ENCODE measurements at regions not wholly inside any gene's neighbourhood (a gene's known extent, or its start where the extent isn't known, plus 50 kb on each side); places are given as distances from the start of the nearest gene placed in this dataset.

DNA sequence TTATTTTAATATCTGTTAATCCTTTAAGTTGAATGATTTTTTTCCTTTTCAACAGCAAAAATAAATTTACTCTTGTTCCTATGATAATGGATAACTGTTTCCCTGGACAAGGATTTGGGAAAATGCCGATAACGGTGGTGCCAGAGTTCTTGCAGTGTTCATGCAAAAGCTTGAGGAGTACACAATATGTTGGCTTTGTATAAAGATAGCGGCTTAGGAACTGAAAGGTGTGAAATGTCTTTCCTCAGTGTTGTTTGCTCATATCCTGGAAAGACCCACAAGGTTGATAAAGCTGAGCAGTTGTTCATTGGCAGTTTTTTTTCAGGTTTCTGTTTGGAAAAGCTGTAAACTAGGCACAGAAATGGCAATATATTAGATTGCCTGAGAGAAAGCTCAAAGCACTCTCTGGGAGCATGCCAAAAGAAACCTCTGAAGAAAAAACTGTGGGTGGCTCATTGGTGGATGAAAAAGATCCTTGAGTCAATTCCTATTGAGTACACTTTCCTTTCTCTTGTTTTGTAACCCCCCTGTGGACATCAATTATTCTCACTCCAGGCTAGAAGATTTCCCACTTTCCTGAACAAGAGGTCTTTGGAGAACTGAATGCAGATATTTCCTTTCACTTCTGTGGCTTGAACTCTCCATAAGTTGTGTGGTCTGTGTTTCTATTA lies 117.2 kb upstream of the RGMB start:
- intact Hi-C loops (cut with micrococcal nuclease) = no loop called here
- DNase-seq = no peak

DNA sequence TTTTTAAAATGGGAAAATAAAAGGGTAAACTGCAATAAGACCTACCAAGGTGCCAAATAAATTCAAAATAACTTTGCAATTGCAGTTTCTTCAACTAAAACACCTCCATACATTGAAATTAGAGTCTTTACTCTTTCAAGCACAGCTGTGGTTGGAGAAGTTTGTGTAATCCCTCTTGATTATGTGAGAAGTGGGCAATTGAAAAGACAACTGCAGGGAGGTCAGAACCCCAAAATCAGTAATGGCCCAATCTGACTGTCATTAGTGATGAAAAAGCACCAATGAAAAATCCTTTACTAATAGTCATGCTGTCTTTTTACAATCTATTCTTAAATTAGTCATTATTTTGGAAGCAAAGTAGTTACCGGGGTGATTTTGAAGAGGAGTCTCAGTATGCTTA lies 116.7 kb upstream of the RGMB start:
- H3K79me2 ChIP-seq (ENCODE audit: insufficient read depth, low read length) = no peaks in the 10 kb centered on the region
- no peaks in the 10 kb centered on the region for H3K4me1 ChIP-seq (ENCODE audit: control insufficient read depth in 1 of 2, insufficient read depth in 2 of 2, low read length in 2 of 2)
- H3K4me3 ChIP-seq (replicated peaks in 1 of 3; ENCODE audit: low read depth in 2 of 3, low read length in 3 of 3) = no peak overlapping the region
- H2AFZ ChIP-seq (ENCODE audit: insufficient read depth, low read depth, low read length, poor library complexity, severe bottlenecking) = no peak overlapping the region
- TF ChIP-seq CTCF (IDR thresholded peaks at IDR 0.05) = no peak
- H3K27me3 Mint-ChIP-seq (ENCODE audit: low read depth in 3 of 3) = no peaks in the 10 kb centered on the region
- H3K4me3 Mint-ChIP-seq = no peak overlapping the region
- no peak overlapping the region for H3K27ac ChIP-seq (ENCODE audit: low read depth in 1 of 2, low read length in 2 of 2)
- H4K20me1 ChIP-seq (ENCODE audit: insufficient read depth, low read length) = no peaks in the 10 kb centered on the region
- peaks cover 0 to 9% (median 3%) of the 10 kb centered on the region in 7 donors for H3K9me3 Mint-ChIP-seq
- no peak overlapping the region for H3K4me2 ChIP-seq (replicated peaks; ENCODE audit: extremely low read depth, low read length, poor library complexity, severe bottlenecking)
- no CpG with 5 or more reads among the region's 1 CpG for WGBS (ENCODE audit: insufficient coverage)
- H3K27me3 ChIP-seq (ENCODE audit: control insufficient read depth in 2 of 2, insufficient read depth in 2 of 2, low read length in 2 of 2) = no peaks in the 10 kb centered on the region
- intact Hi-C loops (cut with micrococcal nuclease) = no loop called here
- H3K9me3 ChIP-seq (replicated peaks in 1 of 2; ENCODE audit: control insufficient read depth in 1 of 2, insufficient read depth in 1 of 2, low read length in 2 of 2) = peaks cover 7 to 8% of the 10 kb centered on the region in 2 donors
- H3K36me3 ChIP-seq (replicated peaks in 1 of 2; ENCODE audit: control insufficient read depth in 1 of 2, insufficient read depth in 2 of 2, low read length in 2 of 2) = no peaks in the 10 kb centered on the region
- DNase-seq = no peak
- H3K9ac ChIP-seq (ENCODE audit: insufficient read depth, low read length, poor library complexity, severe bottlenecking) = no peak overlapping the region
- no peaks in the 10 kb centered on the region for H3K36me3 Mint-ChIP-seq
- no peaks in the 10 kb centered on the region for H3K4me1 Mint-ChIP-seq
- H3K27ac Mint-ChIP-seq = no peak overlapping the region

More for the DNA sequence above, 117.2 kb upstream of the RGMB start:
- Mint-ChIP-seq H3K27me3 (ENCODE audit: low read depth in 3 of 3) (no peaks in the 10 kb centered on the region), H3K9me3 (peaks cover 0 to 5% (median 1%) of the 10 kb centered on the region in 7 donors), H3K4me1 (no peaks in the 10 kb centered on the region), H3K4me3 (no peak overlapping the region), H3K27ac (no peak overlapping the region), H3K36me3 (no peaks in the 10 kb centered on the region)
- H3K4me1 ChIP-seq (ENCODE audit: control insufficient read depth in 1 of 2, insufficient read depth in 2 of 2, low read length in 2 of 2) = no peaks in the 10 kb centered on the region
- H3K27ac ChIP-seq (ENCODE audit: low read depth in 1 of 2, low read length in 2 of 2) = no peak overlapping the region
- no peak for TF ChIP-seq CTCF (IDR thresholded peaks at IDR 0.05)
- no peaks in the 10 kb centered on the region for H4K20me1 ChIP-seq (ENCODE audit: insufficient read depth, low read length)
- no peak overlapping the region for H3K4me2 ChIP-seq (replicated peaks; ENCODE audit: extremely low read depth, low read length, poor library complexity, severe bottlenecking)
- H3K36me3 ChIP-seq (replicated peaks in 1 of 2; ENCODE audit: control insufficient read depth in 1 of 2, insufficient read depth in 2 of 2, low read length in 2 of 2) = no peaks in the 10 kb centered on the region
- H2AFZ ChIP-seq (ENCODE audit: insufficient read depth, low read depth, low read length, poor library complexity, severe bottlenecking) = no peak overlapping the region
- peaks cover 1 to 2% of the 10 kb centered on the region in 2 donors for H3K9me3 ChIP-seq (replicated peaks in 1 of 2; ENCODE audit: control insufficient read depth in 1 of 2, insufficient read depth in 1 of 2, low read length in 2 of 2)
- H3K4me3 ChIP-seq (replicated peaks in 1 of 3; ENCODE audit: low read depth in 2 of 3, low read length in 3 of 3) = no peak overlapping the region
- 100% methylated on average over 2 of the region's 3 CpGs for WGBS (ENCODE audit: insufficient coverage)
- no peaks in the 10 kb centered on the region for H3K27me3 ChIP-seq (ENCODE audit: control insufficient read depth in 2 of 2, insufficient read depth in 2 of 2, low read length in 2 of 2)
- no peak overlapping the region for H3K9ac ChIP-seq (ENCODE audit: insufficient read depth, low read length, poor library complexity, severe bottlenecking)
- no peaks in the 10 kb centered on the region for H3K79me2 ChIP-seq (ENCODE audit: insufficient read depth, low read length)
